GM20000 (cell line): ENCODE measurements at regions not wholly inside any gene's neighbourhood (a gene's known extent, or its start where the extent isn't known, plus 50 kb on each side); places are given as distances from the start of the nearest gene placed in this dataset.
"Not testable (repeated sequence)": the region's sequence is repeated elsewhere in the genome, so short reads cannot be mapped to it uniquely, and the experiment has no call there.

Source experiments
- DNase-seq: peaks from one replicate; pipeline ENCODE4 v3.0.0; 2012; ENCODE audit warnings: low spot score
- CTCF ChIP-seq: IDR thresholded peaks from 2 replicates; pipeline ENCODE4 v1.5.1; 2012; ENCODE audit warnings: mild to moderate bottlenecking, control low read depth; ENCODE audit errors: extremely low read depth, missing control alignments

GRCh38 chr3:168951368-168951767 is 712.1 kb downstream of the MECOM start:
- DNase-seq, result no peak
- TF ChIP-seq CTCF, result no peak

- TF ChIP-seq CTCF, result no peak
- no peak for DNase-seq
These were observed 712.9 kb downstream of the MECOM start for GRCh38 chr3:168950622-168951021.

- TF ChIP-seq CTCF, result no peak
- DNase-seq, result no peak
These were observed 723.8 kb downstream of the MECOM start for GRCh38 chr3:168939651-168940238.

- TF ChIP-seq CTCF, result no peak
- DNase-seq, result no peak
These were observed 729.9 kb downstream of the MECOM start for GRCh38 chr3:168933614-168934013.

- DNase-seq, result not testable (repeated sequence)
These were observed 733.5 kb downstream of the MECOM start for GRCh38 chr3:168929997-168930396.

GRCh38 chr3:168926426-168926825 is 737.1 kb downstream of the MECOM start:
- no peak for DNase-seq
- TF ChIP-seq CTCF, result no peak

GRCh38 chr3:168925568-168925967 is 737.9 kb downstream of the MECOM start:
- no peak for TF ChIP-seq CTCF
- DNase-seq, result no peak

- no peak for DNase-seq
- no peak for TF ChIP-seq CTCF
These were observed 748.9 kb downstream of the MECOM start for GRCh38 chr3:168914662-168915061.
